ENCODE measurements at regions not wholly inside any gene's neighbourhood (a gene's known extent, or its start where the extent isn't known, plus 50 kb on each side); places are given as distances from the start of the nearest gene placed in this dataset.

GRCh38 chr6:74319292-74319691 lies 623.3 kb downstream of the CD109 start:
- no peaks in the 10 kb centered on the region for H3K4me1 ChIP-seq (ENCODE audit: control insufficient read depth, insufficient read depth, low read length)
- H3K4me3 ChIP-seq (ENCODE audit: low read length), result no peak overlapping the region
- H3K9ac ChIP-seq (ENCODE audit: low read depth, low read length), result no peak overlapping the region
- H3K27me3 ChIP-seq (ENCODE audit: control insufficient read depth, insufficient read depth, low read length), result no peaks in the 10 kb centered on the region
- H3K4me2 ChIP-seq (ENCODE audit: low read length), result no peak overlapping the region
- no peaks in the 10 kb centered on the region for H3K36me3 ChIP-seq (ENCODE audit: insufficient read depth, low read length)
- no peaks in the 10 kb centered on the region for H3K9me3 ChIP-seq (replicated peaks; ENCODE audit: low read length)

GRCh38 chr6:74318738-74319137 lies 622.7 kb downstream of the CD109 start:
- no peak overlapping the region for H3K9ac ChIP-seq (ENCODE audit: low read depth, low read length)

GRCh38 chr6:74312081-74312480 lies 616.1 kb downstream of the CD109 start:
- Histone ChIP-seq H3K4me1 (ENCODE audit: control insufficient read depth, insufficient read depth, low read length) (no peaks in the 10 kb centered on the region), H3K4me3 (ENCODE audit: low read length) (no peak overlapping the region), H3K27me3 (ENCODE audit: control insufficient read depth, insufficient read depth, low read length) (no peaks in the 10 kb centered on the region), H3K9ac (ENCODE audit: low read depth, low read length) (no peak overlapping the region), H3K9me3 (replicated peaks; ENCODE audit: low read length) (no peaks in the 10 kb centered on the region), H3K36me3 (ENCODE audit: insufficient read depth, low read length) (no peaks in the 10 kb centered on the region), H3K4me2 (ENCODE audit: low read length) (no peak overlapping the region)

More at GRCh38 chr6:74318738-74319137, 622.7 kb downstream of the CD109 start:
- H3K27me3 ChIP-seq (ENCODE audit: control insufficient read depth, insufficient read depth, low read length), result no peaks in the 10 kb centered on the region
- H3K4me2 ChIP-seq (ENCODE audit: low read length), result no peak overlapping the region
- no peaks in the 10 kb centered on the region for H3K36me3 ChIP-seq (ENCODE audit: insufficient read depth, low read length)
- no peaks in the 10 kb centered on the region for H3K4me1 ChIP-seq (ENCODE audit: control insufficient read depth, insufficient read depth, low read length)
- H3K9me3 ChIP-seq (replicated peaks; ENCODE audit: low read length), result no peaks in the 10 kb centered on the region
- no peak overlapping the region for H3K4me3 ChIP-seq (ENCODE audit: low read length)

GRCh38 chr6:74311431-74311830 lies 615.4 kb downstream of the CD109 start:
- H3K9ac ChIP-seq (ENCODE audit: low read depth, low read length), result no peak overlapping the region
- no peaks in the 10 kb centered on the region for H3K27me3 ChIP-seq (ENCODE audit: control insufficient read depth, insufficient read depth, low read length)
- no peaks in the 10 kb centered on the region for H3K4me1 ChIP-seq (ENCODE audit: control insufficient read depth, insufficient read depth, low read length)
- H3K4me2 ChIP-seq (ENCODE audit: low read length), result no peak overlapping the region
- H3K4me3 ChIP-seq (ENCODE audit: low read length), result no peak overlapping the region
- no peaks in the 10 kb centered on the region for H3K9me3 ChIP-seq (replicated peaks; ENCODE audit: low read length)
- H3K36me3 ChIP-seq (ENCODE audit: insufficient read depth, low read length), result no peaks in the 10 kb centered on the region

- Histone ChIP-seq H3K9ac (ENCODE audit: low read depth, low read length) (no peak overlapping the region), H3K4me2 (ENCODE audit: low read length) (no peak overlapping the region), H3K4me1 (ENCODE audit: control insufficient read depth, insufficient read depth, low read length) (no peaks in the 10 kb centered on the region), H3K4me3 (ENCODE audit: low read length) (no peak overlapping the region), H3K36me3 (ENCODE audit: insufficient read depth, low read length) (no peaks in the 10 kb centered on the region), H3K27me3 (ENCODE audit: control insufficient read depth, insufficient read depth, low read length) (no peaks in the 10 kb centered on the region), H3K9me3 (replicated peaks; ENCODE audit: low read length) (no peaks in the 10 kb centered on the region)
These were observed 593.9 kb downstream of the CD109 start for GRCh38 chr6:74289884-74290283.

- no peaks in the 10 kb centered on the region for H3K4me1 ChIP-seq (ENCODE audit: control insufficient read depth, insufficient read depth, low read length)
- H3K36me3 ChIP-seq (ENCODE audit: insufficient read depth, low read length), result no peaks in the 10 kb centered on the region
- H3K9me3 ChIP-seq (replicated peaks; ENCODE audit: low read length), result no peaks in the 10 kb centered on the region
- H3K27me3 ChIP-seq (ENCODE audit: control insufficient read depth, insufficient read depth, low read length), result no peaks in the 10 kb centered on the region
- no peak overlapping the region for H3K9ac ChIP-seq (ENCODE audit: low read depth, low read length)
- H3K4me3 ChIP-seq (ENCODE audit: low read length), result no peak overlapping the region
- no peak overlapping the region for H3K4me2 ChIP-seq (ENCODE audit: low read length)
These were observed 591.9 kb downstream of the CD109 start for GRCh38 chr6:74287932-74288331.

- Histone ChIP-seq H3K4me3 (ENCODE audit: low read length) (no peak overlapping the region), H3K4me2 (ENCODE audit: low read length) (no peak overlapping the region), H3K4me1 (ENCODE audit: control insufficient read depth, insufficient read depth, low read length) (no peaks in the 10 kb centered on the region), H3K9me3 (replicated peaks; ENCODE audit: low read length) (no peaks in the 10 kb centered on the region), H3K9ac (ENCODE audit: low read depth, low read length) (no peak overlapping the region), H3K36me3 (ENCODE audit: insufficient read depth, low read length) (no peaks in the 10 kb centered on the region), H3K27me3 (ENCODE audit: control insufficient read depth, insufficient read depth, low read length) (no peaks in the 10 kb centered on the region)
These were observed 591.4 kb downstream of the CD109 start for GRCh38 chr6:74287441-74287840.

- Histone ChIP-seq H3K4me1 (ENCODE audit: control insufficient read depth, insufficient read depth, low read length) (no peaks in the 10 kb centered on the region), H3K4me3 (ENCODE audit: low read length) (no peak overlapping the region), H3K4me2 (ENCODE audit: low read length) (no peak overlapping the region), H3K9me3 (replicated peaks; ENCODE audit: low read length) (no peaks in the 10 kb centered on the region), H3K9ac (ENCODE audit: low read depth, low read length) (no peak overlapping the region), H3K27me3 (ENCODE audit: control insufficient read depth, insufficient read depth, low read length) (no peaks in the 10 kb centered on the region), H3K36me3 (ENCODE audit: insufficient read depth, low read length) (no peaks in the 10 kb centered on the region)
These were observed 588.3 kb downstream of the CD109 start for GRCh38 chr6:74284284-74284683.

GRCh38 chr6:74283532-74283931 lies 587.5 kb downstream of the CD109 start:
- H3K9ac ChIP-seq (ENCODE audit: low read depth, low read length), result no peak overlapping the region
- H3K4me3 ChIP-seq (ENCODE audit: low read length), result no peak overlapping the region
- no peaks in the 10 kb centered on the region for H3K9me3 ChIP-seq (replicated peaks; ENCODE audit: low read length)
- H3K27me3 ChIP-seq (ENCODE audit: control insufficient read depth, insufficient read depth, low read length), result no peaks in the 10 kb centered on the region
- H3K4me2 ChIP-seq (ENCODE audit: low read length), result no peak overlapping the region
- no peaks in the 10 kb centered on the region for H3K4me1 ChIP-seq (ENCODE audit: control insufficient read depth, insufficient read depth, low read length)
- H3K36me3 ChIP-seq (ENCODE audit: insufficient read depth, low read length), result no peaks in the 10 kb centered on the region

GRCh38 chr6:74282143-74282689 lies 586.2 kb downstream of the CD109 start:
- Histone ChIP-seq H3K4me1 (ENCODE audit: control insufficient read depth, insufficient read depth, low read length) (no peaks in the 10 kb centered on the region), H3K27me3 (ENCODE audit: control insufficient read depth, insufficient read depth, low read length) (no peaks in the 10 kb centered on the region), H3K4me2 (ENCODE audit: low read length) (no peak overlapping the region), H3K4me3 (ENCODE audit: low read length) (no peak overlapping the region), H3K36me3 (ENCODE audit: insufficient read depth, low read length) (no peaks in the 10 kb centered on the region), H3K9ac (ENCODE audit: low read depth, low read length) (no peak overlapping the region), H3K9me3 (replicated peaks; ENCODE audit: low read length) (no peaks in the 10 kb centered on the region)

- Histone ChIP-seq H3K4me1 (ENCODE audit: control insufficient read depth, insufficient read depth, low read length) (no peaks in the 10 kb centered on the region), H3K9me3 (replicated peaks; ENCODE audit: low read length) (no peaks in the 10 kb centered on the region), H3K9ac (ENCODE audit: low read depth, low read length) (no peak overlapping the region), H3K27me3 (ENCODE audit: control insufficient read depth, insufficient read depth, low read length) (no peaks in the 10 kb centered on the region), H3K36me3 (ENCODE audit: insufficient read depth, low read length) (no peaks in the 10 kb centered on the region), H3K4me2 (ENCODE audit: low read length) (no peak overlapping the region), H3K4me3 (ENCODE audit: low read length) (no peak overlapping the region)
These were observed 584.2 kb downstream of the CD109 start for GRCh38 chr6:74280130-74280692.

- no peak overlapping the region for H3K4me3 ChIP-seq (ENCODE audit: low read length)
These were observed 581.8 kb downstream of the CD109 start for GRCh38 chr6:74277777-74278186.

More at GRCh38 chr6:74277777-74278186, 581.8 kb downstream of the CD109 start:
- Histone ChIP-seq H3K36me3 (ENCODE audit: insufficient read depth, low read length) (no peaks in the 10 kb centered on the region), H3K9me3 (replicated peaks; ENCODE audit: low read length) (no peaks in the 10 kb centered on the region), H3K27me3 (ENCODE audit: control insufficient read depth, insufficient read depth, low read length) (no peaks in the 10 kb centered on the region), H3K4me2 (ENCODE audit: low read length) (no peak overlapping the region), H3K4me1 (ENCODE audit: control insufficient read depth, insufficient read depth, low read length) (no peaks in the 10 kb centered on the region), H3K9ac (ENCODE audit: low read depth, low read length) (no peak overlapping the region)
